Adrenal gland (tissue), 5 donors: ENCODE measurements at regions not wholly inside any gene's neighbourhood (a gene's known extent, or its start where the extent isn't known, plus 50 kb on each side); places are given as distances from the start of the nearest gene placed in this dataset.

Experiments
- POLR2A ChIP-seq, 2 donors: fragments of 450-650 bp; IDR thresholded peaks; one replicate each; pipeline ENCODE4 v1.6.1; 2017; ENCODE audit warnings: antibody characterized with exemption in 2 of 2, mild to moderate bottlenecking in 2 of 2, moderate library complexity in 1 of 2
- TF ChIP-seq, protein P1 (sequence below), 6 experiments: fragments of 450-650 bp in 4 of 6; fragments of 200-600 bp in 2 of 6; sonication (generic) in 1 of 6; IDR thresholded peaks; 1 replicate in 5 of 6; 2 replicates in 1 of 6; pipeline versions ENCODE4 v1.5.1 to v1.8.0; 2016 to 2021; ENCODE audit warnings: antibody characterized with exemption in 6 of 6, mild to moderate bottlenecking in 2 of 6, moderate library complexity in 1 of 6
- donor health status: DM: no; HTN: no; CAD: no.

DNA sequence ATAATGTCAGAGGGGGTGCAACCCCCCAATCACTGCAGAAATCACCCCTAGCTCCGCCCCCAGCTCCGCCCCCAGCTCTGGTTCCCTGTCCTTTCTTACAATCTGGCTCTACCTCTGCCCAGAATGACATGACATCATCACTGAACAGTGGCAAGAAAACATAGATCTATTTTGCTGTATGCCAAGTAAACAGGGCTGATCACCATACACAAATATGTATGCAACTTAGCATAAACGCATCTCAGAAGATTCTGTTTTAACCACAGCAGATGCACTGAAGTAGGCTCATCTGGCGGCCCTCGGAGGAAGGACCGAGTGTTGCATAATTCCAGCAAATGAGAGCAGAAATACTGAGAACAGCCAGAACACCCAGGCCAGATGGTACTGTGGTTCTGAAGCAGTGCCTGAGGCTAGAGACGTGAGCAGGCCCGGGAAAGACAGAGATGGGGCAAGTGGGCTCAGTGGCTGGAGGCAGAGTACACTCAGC is 293.3 kb upstream of the KLF14 start:
- TF ChIP-seq, protein P1, sequence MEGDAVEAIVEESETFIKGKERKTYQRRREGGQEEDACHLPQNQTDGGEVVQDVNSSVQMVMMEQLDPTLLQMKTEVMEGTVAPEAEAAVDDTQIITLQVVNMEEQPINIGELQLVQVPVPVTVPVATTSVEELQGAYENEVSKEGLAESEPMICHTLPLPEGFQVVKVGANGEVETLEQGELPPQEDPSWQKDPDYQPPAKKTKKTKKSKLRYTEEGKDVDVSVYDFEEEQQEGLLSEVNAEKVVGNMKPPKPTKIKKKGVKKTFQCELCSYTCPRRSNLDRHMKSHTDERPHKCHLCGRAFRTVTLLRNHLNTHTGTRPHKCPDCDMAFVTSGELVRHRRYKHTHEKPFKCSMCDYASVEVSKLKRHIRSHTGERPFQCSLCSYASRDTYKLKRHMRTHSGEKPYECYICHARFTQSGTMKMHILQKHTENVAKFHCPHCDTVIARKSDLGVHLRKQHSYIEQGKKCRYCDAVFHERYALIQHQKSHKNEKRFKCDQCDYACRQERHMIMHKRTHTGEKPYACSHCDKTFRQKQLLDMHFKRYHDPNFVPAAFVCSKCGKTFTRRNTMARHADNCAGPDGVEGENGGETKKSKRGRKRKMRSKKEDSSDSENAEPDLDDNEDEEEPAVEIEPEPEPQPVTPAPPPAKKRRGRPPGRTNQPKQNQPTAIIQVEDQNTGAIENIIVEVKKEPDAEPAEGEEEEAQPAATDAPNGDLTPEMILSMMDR (IDR thresholded peaks at IDR 0.05) = no peak
- no peak for TF ChIP-seq POLR2A (IDR thresholded peaks at IDR 0.05)
